CD4-positive, CD25-positive, alpha-beta regulatory T cell (primary cell): ENCODE measurements at regions not wholly inside any gene's neighbourhood (a gene's known extent, or its start where the extent isn't known, plus 50 kb on each side); places are given as distances from the start of the nearest gene placed in this dataset.

Experiments used
- ATAC-seq, 2 donors: fragments of 150-1000 bp; cut with Tn5 transposase; one replicate each; pipeline ENCODE4 v1.10.0; 2021; ENCODE audit warnings: low read depth in 2 of 2, moderate number of reproducible peaks in 2 of 2, moderate library complexity in 1 of 2
- DNase-seq, 3 donors: peaks; one replicate each; pipeline versions ENCODE4 v3.0.0 to v3.0.0-alpha.2; 2012 to 2022; ENCODE audit warnings: mixed read lengths in 1 of 3
- H3K27ac ChIP-seq: one replicate; pipeline ENCODE4 v1.7.0; 2013; ENCODE audit warnings: mild to moderate bottlenecking, low read length; ENCODE audit not compliant: insufficient read depth, poor library complexity, severe bottlenecking
- H3K27me3 ChIP-seq: one replicate; pipeline ENCODE4 v1.7.0; 2013; ENCODE audit warnings: low read length; ENCODE audit not compliant: control insufficient read depth, insufficient read depth
- H3K36me3 ChIP-seq: one replicate; pipeline ENCODE4 v1.7.0; 2013; ENCODE audit warnings: mild to moderate bottlenecking, low read length, moderate library complexity; ENCODE audit not compliant: control insufficient read depth, insufficient read depth
- H3K4me1 ChIP-seq: 2 replicates; pipeline ENCODE4 v1.7.0; 2013; ENCODE audit warnings: mild to moderate bottlenecking, low read length; ENCODE audit not compliant: insufficient read depth, control insufficient read depth, poor library complexity, severe bottlenecking
- H3K4me3 ChIP-seq: one replicate; pipeline ENCODE4 v1.7.0; 2013; ENCODE audit warnings: low read depth, mild to moderate bottlenecking, low read length, moderate library complexity
- H3K9me3 ChIP-seq, 2 experiments: 1 replicate in 1 of 2; 2 replicates in 1 of 2; pipeline ENCODE4 v1.7.0; 2013; ENCODE audit warnings: low read length in 2 of 2, mild to moderate bottlenecking in 1 of 2, moderate library complexity in 1 of 2; ENCODE audit not compliant: control insufficient read depth in 2 of 2
- H3K27ac Mint-ChIP-seq, 3 donors: one replicate each; pipeline ENCODE4 v1.8.0; 2020 to 2022; ENCODE audit warnings: mild to moderate bottlenecking in 3 of 3, mixed read lengths in 3 of 3, moderate library complexity in 2 of 3
- H3K27me3 Mint-ChIP-seq: one replicate; pipeline ENCODE4 v1.8.0; 2022; ENCODE audit warnings: mild to moderate bottlenecking, mixed read lengths
- H3K36me3 Mint-ChIP-seq: one replicate; pipeline ENCODE4 v1.8.0; 2020; ENCODE audit warnings: mixed read lengths
- H3K4me1 Mint-ChIP-seq, 4 donors: one replicate each; pipeline ENCODE4 v1.8.0; 2020 to 2022; ENCODE audit warnings: mixed read lengths in 4 of 4, mild to moderate bottlenecking in 1 of 4
- H3K4me3 Mint-ChIP-seq, 4 donors: one replicate each; pipeline ENCODE4 v1.8.0; 2020 to 2022; ENCODE audit warnings: mild to moderate bottlenecking in 4 of 4, mixed read lengths in 4 of 4, moderate library complexity in 3 of 4
- H3K9me3 Mint-ChIP-seq, 7 donors: one replicate each; pipeline ENCODE4 v1.8.0; 2020 to 2022; ENCODE audit warnings: mixed read lengths in 7 of 7, mild to moderate bottlenecking in 3 of 7, moderate library complexity in 2 of 7

DNA sequence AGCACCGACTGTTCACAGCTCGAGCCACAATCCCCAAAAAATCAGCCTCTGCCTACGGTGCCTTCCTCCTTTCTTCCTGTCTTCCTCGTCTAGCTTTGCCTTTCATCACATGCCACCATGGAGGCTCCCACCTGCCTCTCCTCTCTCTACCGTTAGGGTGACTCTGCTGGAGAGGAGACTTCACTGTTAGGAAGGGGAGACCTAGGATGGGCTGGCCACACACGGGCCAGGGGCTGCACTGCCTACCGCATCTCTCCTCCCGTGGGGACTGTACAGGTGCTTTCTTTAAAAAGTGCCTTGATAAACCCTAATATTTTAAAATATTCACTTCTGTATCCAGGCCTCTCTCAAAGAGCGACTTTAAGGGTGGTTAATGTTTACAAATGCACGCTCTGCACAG lies 1104.7 kb downstream of the BCL11B start:
- Mint-ChIP-seq H3K27me3 (no peaks in the 10 kb centered on the region), H3K27ac (peak overlapping the region; percentile 85 to 98 (median 91)), H3K36me3 (peaks cover 9% of the 10 kb centered on the region), H3K9me3 (peaks cover 0 to 5% (median 0%) of the 10 kb centered on the region in 7 donors), H3K4me3 (peak overlapping the region in 2 of 4 donors; percentile 44 to 66), H3K4me1 (peaks cover 21 to 86% (median 48%) of the 10 kb centered on the region in 4 donors)
- peaks cover 44% of the 10 kb centered on the region for H3K4me1 ChIP-seq
- no peak for DNase-seq
- H3K9me3 ChIP-seq = peaks cover 0 to 3% of the 10 kb centered on the region in 2 experiments
- ATAC-seq = no peak
- no peak overlapping the region for H3K27ac ChIP-seq
- no peaks in the 10 kb centered on the region for H3K27me3 ChIP-seq
- H3K4me3 ChIP-seq = no peak overlapping the region
- no peaks in the 10 kb centered on the region for H3K36me3 ChIP-seq

DNA sequence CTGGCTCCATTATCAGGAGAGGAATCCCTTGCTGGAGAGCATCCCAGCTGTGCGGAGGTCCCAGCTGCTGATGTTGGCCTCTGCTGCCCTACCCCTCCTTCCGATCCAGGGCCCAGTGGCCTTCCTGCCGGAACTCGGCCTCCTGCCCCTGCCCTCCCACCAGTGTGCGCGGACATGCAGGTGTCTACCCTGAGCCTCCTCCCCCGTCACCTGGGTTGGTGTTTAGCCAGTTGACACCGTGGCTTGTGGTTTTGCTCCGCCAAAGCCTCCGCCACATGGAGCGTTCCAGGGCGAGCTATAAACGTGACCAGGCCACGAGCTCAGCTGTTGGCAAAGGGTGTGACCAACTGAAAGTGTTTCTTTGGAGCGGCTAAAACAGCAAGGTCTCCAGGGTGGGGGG lies 1104.3 kb downstream of the BCL11B start:
- Histone ChIP-seq H3K27ac (peak overlapping the region; percentile 52), H3K4me3 (no peak overlapping the region), H3K36me3 (no peaks in the 10 kb centered on the region), H3K9me3 (peaks cover 0 to 3% of the 10 kb centered on the region in 2 experiments), H3K27me3 (no peaks in the 10 kb centered on the region), H3K4me1 (peaks cover 48% of the 10 kb centered on the region)
- peak overlapping the region in 2 of 4 donors; percentile 44 to 66 for H3K4me3 Mint-ChIP-seq
- H3K27ac Mint-ChIP-seq = peak overlapping the region; percentile 85 to 98 (median 98)
- H3K4me1 Mint-ChIP-seq = peaks cover 22 to 88% (median 52%) of the 10 kb centered on the region in 4 donors
- DNase-seq (peak in 1 of 3 donors; percentile 66), ATAC-seq (no peak)
- peaks cover 0 to 5% (median 0%) of the 10 kb centered on the region in 7 donors for H3K9me3 Mint-ChIP-seq
- H3K27me3 Mint-ChIP-seq = no peaks in the 10 kb centered on the region
- H3K36me3 Mint-ChIP-seq = peaks cover 9% of the 10 kb centered on the region

DNA sequence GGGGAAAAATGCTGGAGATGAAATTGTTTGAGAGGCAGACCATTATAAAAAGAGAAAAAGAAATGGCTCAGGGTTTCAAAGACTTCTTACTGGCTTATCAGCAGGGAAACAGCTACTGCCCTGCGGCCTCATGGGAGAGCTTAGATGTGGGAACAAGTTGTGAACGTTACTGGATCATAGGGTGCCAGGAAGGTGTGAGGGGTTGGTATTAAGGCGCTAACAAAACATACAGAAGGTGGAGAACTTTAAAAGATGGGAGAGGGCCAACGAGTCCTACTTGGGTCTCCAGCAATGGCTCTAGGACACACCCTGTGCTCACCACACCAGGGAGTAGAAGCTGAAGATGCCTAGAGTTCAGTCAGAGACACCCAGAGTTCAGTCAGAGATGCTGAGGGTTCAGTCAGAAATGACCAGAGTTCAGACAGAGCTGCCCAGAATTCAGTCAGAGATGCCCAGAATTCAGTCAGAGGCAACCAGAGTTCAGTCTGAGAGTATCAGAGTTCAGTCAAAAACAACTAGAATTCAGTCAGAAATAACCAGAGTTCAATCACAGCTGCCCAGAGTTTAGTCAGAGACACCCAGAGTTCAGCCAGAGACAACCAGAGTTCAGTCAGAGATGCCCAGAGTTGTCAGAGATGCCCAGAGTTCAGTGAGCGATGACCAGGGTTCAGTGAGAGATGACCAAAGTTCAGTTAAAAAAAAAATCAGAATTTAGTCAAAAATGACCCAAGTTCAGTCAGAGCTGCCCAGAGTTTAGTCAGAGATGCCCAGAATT lies 1103.6 kb downstream of the BCL11B start:
- Mint-ChIP-seq H3K36me3 (peaks cover 9% of the 10 kb centered on the region), H3K4me1 (peaks cover 29 to 88% (median 57%) of the 10 kb centered on the region in 4 donors), H3K27me3 (no peaks in the 10 kb centered on the region), H3K9me3 (peaks cover 0 to 5% (median 0%) of the 10 kb centered on the region in 7 donors), H3K4me3 (peak overlapping the region in 3 of 4 donors; percentile 15 to 80 (median 40)), H3K27ac (peak overlapping the region; percentile 95 to 98 (median 98))
- peak in 1 of 3 donors; percentile 23 for DNase-seq
- H3K4me3 ChIP-seq = peak overlapping the region; percentile 1
- H3K27me3 ChIP-seq = no peaks in the 10 kb centered on the region
- H3K4me1 ChIP-seq = peaks cover 55% of the 10 kb centered on the region
- peak overlapping the region; percentile 52 for H3K27ac ChIP-seq
- ATAC-seq = no peak
- no peaks in the 10 kb centered on the region for H3K36me3 ChIP-seq
- peaks cover 0 to 3% of the 10 kb centered on the region in 2 experiments for H3K9me3 ChIP-seq

DNA sequence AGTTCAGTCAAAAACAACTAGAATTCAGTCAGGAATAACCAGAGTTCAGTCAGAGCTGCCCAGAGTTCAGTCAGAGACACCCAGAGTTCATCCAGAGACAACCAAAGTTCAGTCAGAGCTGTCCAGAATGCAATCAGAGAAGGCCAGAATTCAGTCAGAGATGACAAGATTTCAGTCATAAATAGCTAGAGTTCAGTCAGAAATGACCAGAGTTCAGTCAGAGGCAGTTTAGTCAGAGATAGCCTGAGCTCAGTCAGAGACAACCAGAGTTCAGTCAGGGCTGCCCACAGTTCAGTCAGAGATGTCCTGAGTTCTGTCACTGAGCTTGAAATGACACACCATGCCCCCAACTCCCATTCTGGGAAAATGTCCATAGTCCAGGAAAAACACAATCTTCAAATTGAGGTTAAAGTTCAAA lies 1102.8 kb downstream of the BCL11B start:
- Mint-ChIP-seq H3K4me3 (peak overlapping the region in 3 of 4 donors; percentile 15 to 80 (median 40)), H3K36me3 (peaks cover 9% of the 10 kb centered on the region), H3K27ac (peak overlapping the region; percentile 95 to 98 (median 98)), H3K9me3 (peaks cover 0 to 5% (median 0%) of the 10 kb centered on the region in 7 donors), H3K4me1 (peaks cover 32 to 89% (median 61%) of the 10 kb centered on the region in 4 donors), H3K27me3 (no peaks in the 10 kb centered on the region)
- DNase-seq (peak in 1 of 3 donors; percentile 35), ATAC-seq (no peak)
- H3K27me3 ChIP-seq = no peaks in the 10 kb centered on the region
- H3K4me1 ChIP-seq = peaks cover 63% of the 10 kb centered on the region
- no peaks in the 10 kb centered on the region for H3K36me3 ChIP-seq
- H3K27ac ChIP-seq = peak overlapping the region; percentile 52
- peak overlapping the region; percentile 1 for H3K4me3 ChIP-seq
- H3K9me3 ChIP-seq = peaks cover 0 to 3% of the 10 kb centered on the region in 2 experiments

DNA sequence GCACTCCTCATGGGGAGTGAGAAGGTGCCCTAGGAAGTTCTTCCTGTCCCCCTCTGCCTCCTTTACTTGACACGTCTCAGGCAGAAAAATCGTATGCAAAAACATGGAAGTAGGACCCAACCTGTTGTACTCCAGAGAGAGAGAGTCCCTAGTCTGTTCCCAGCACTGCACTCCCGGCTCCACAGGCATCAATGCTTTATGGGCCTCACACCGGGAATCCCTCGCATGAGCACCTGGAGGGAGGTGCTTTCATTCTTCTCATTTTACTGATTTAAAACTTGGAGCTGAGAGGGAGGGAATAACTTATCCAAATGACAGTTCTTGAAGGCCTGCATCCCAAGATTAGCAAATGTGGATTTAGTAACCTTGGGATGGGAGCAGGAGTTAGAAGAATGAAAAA lies 1101.4 kb downstream of the BCL11B start:
- Mint-ChIP-seq H3K36me3 (peaks cover 9% of the 10 kb centered on the region), H3K9me3 (peaks cover 0 to 5% (median 0%) of the 10 kb centered on the region in 7 donors), H3K27me3 (no peaks in the 10 kb centered on the region), H3K4me1 (peaks cover 40 to 95% (median 73%) of the 10 kb centered on the region in 4 donors), H3K4me3 (peak overlapping the region; percentile 38 to 57 (median 50)), H3K27ac (peak overlapping the region; percentile 93 to 99 (median 98))
- no peak for ATAC-seq
- no peak for DNase-seq
- no peaks in the 10 kb centered on the region for H3K27me3 ChIP-seq
- H3K4me1 ChIP-seq = peaks cover 77% of the 10 kb centered on the region
- H3K9me3 ChIP-seq = peaks cover 0 to 3% of the 10 kb centered on the region in 2 experiments
- H3K36me3 ChIP-seq = no peaks in the 10 kb centered on the region
- H3K4me3 ChIP-seq = no peak overlapping the region
- peak overlapping the region; percentile 77 for H3K27ac ChIP-seq

DNA sequence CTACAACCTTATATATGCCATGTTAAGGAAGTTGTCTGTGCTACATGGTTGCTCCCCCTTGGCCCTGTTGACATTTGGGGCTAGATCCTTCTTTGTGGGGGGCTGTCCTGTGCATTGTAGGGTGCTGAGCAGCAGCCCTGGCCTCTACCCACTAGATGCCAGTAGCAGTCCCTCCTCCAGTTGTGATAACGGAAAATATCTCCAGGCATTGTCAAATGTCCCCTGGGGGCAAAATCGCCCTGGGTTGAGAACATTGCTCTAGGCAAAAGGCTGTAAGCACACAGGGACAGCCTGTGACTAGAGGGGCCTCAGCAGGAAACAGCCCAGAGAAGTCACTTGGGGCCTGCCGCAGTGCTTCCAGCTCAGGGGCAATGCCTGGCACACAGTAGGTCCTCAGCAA lies 1100.3 kb downstream of the BCL11B start:
- Histone ChIP-seq H3K27me3 (no peaks in the 10 kb centered on the region), H3K4me1 (peaks cover 88% of the 10 kb centered on the region), H3K36me3 (no peaks in the 10 kb centered on the region), H3K9me3 (peaks cover 0 to 3% of the 10 kb centered on the region in 2 experiments), H3K4me3 (no peak overlapping the region), H3K27ac (peak overlapping the region; percentile 77)
- peaks cover 0 to 5% (median 0%) of the 10 kb centered on the region in 7 donors for H3K9me3 Mint-ChIP-seq
- H3K27me3 Mint-ChIP-seq = no peaks in the 10 kb centered on the region
- ATAC-seq = no peak
- peak overlapping the region; percentile 93 to 99 (median 98) for H3K27ac Mint-ChIP-seq
- DNase-seq = no peak
- H3K4me3 Mint-ChIP-seq = peak overlapping the region; percentile 68 to 89 (median 79)
- H3K4me1 Mint-ChIP-seq = peaks cover 50 to 97% (median 82%) of the 10 kb centered on the region in 4 donors
- peaks cover 9% of the 10 kb centered on the region for H3K36me3 Mint-ChIP-seq

DNA sequence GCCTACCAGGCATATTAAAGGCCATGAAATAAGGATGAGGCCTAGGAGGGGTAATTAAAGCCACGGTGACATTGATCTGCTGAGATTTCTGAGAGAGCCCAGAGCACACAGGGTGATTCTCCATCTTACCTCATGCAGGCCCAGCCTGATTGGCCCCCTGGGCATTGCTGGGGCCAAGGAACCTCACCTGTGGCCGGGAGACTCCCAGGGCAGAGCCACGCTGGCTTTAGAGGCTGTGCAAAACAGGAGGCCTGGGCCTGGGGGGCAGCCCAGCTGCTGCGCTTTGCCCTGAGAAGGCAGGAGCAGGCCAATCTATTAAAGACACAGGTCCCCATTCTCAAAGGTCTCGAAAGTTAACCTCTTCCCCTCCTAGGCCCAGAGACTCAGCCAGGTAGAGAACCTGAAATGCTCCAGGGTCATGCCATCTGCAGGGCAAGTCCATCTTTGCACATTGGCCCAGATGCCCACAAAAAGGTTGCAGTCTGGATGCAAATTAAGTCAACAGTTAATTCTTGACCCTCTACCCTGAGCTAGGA lies 1099.7 kb downstream of the BCL11B start:
- Histone ChIP-seq H3K9me3 (peaks cover 0 to 3% of the 10 kb centered on the region in 2 experiments), H3K27ac (peak overlapping the region; percentile 77), H3K4me1 (peaks cover 89% of the 10 kb centered on the region), H3K4me3 (peak overlapping the region; percentile 65), H3K36me3 (no peaks in the 10 kb centered on the region), H3K27me3 (no peaks in the 10 kb centered on the region)
- Mint-ChIP-seq H3K4me1 (peaks cover 55 to 100% (median 87%) of the 10 kb centered on the region in 4 donors), H3K36me3 (peaks cover 9% of the 10 kb centered on the region), H3K27me3 (no peaks in the 10 kb centered on the region), H3K9me3 (peaks cover 0 to 5% (median 0%) of the 10 kb centered on the region in 7 donors), H3K27ac (peak overlapping the region; percentile 93 to 99 (median 98)), H3K4me3 (peak overlapping the region; percentile 68 to 94 (median 87))
- DNase-seq = peak in 1 of 3 donors; percentile 28
- no peak for ATAC-seq
